ENCODE measurements at regions not wholly inside any gene's neighbourhood (a gene's known extent, or its start where the extent isn't known, plus 50 kb on each side); places are given as distances from the start of the nearest gene placed in this dataset.
"Not testable (repeated sequence)": the region's sequence is repeated elsewhere in the genome, so short reads cannot be mapped to it uniquely, and the experiment has no call there.

DNA sequence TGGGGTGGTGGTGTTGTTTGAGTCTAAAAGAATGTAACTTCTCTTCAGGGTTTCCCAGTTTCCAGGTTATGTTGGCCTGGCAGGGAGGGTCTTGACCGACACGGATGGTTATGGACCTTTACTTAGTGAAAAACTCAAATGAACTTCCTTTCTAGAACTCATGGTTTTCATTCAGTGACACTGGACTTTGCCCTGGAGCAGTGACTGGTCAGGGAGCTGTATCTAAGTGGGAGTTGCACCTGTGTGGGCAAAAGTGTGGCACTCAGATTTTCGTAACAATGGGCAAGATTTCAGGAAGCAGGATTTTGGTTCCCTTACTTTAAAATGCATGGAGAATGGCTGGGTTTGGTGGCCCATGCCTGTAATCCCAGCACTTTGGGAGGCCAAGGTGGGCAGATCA is 68.5 kb upstream of the FAM72C start:
- H2BK15ac ChIP-seq (ENCODE audit: low read depth, low read length); H2BK12ac ChIP-seq (ENCODE audit: insufficient read length, low read depth, low read length); H4K5ac ChIP-seq (ENCODE audit: insufficient read length, low read depth, low read length); H3K56ac ChIP-seq (ENCODE audit: insufficient read length, low read depth, low read length); H4K8ac ChIP-seq (replicated peaks; ENCODE audit: insufficient read length, low read depth, low read length); H3K79me1 ChIP-seq (ENCODE audit: insufficient read depth, low read depth, low read length, poor library complexity, severe bottlenecking); H3K14ac ChIP-seq (ENCODE audit: insufficient read depth, low read length); H3K79me2 ChIP-seq (ENCODE audit: insufficient read depth, low read length); H3K4me1 ChIP-seq (ENCODE audit: insufficient read depth, low read length); H3K9ac ChIP-seq (ENCODE audit: extremely low read depth, insufficient read length, low read length); H3K23me2 ChIP-seq (ENCODE audit: insufficient read length, low read depth, low read length, poor library complexity, severe bottlenecking); H2BK5ac ChIP-seq (ENCODE audit: insufficient read length, low read length); H3K18ac ChIP-seq (ENCODE audit: insufficient read length, low read depth, low read length); H2AFZ ChIP-seq (ENCODE audit: low read length); H4K91ac ChIP-seq (ENCODE audit: insufficient read length, low read depth, low read length); H3K4ac ChIP-seq (ENCODE audit: low read depth, low read length); H3K4me1 Mint-ChIP-seq; H3K27ac Mint-ChIP-seq; H3K4me2 ChIP-seq (ENCODE audit: insufficient read depth, insufficient read length, low read length); H3K23ac ChIP-seq (ENCODE audit: insufficient read length, low read depth, low read length); H3K36me3 Mint-ChIP-seq (ENCODE audit: insufficient read depth in 1 of 3, low read depth in 3 of 3); H3K27me3 ChIP-seq (ENCODE audit: insufficient read depth, low read length); DNase-seq; H4K20me1 ChIP-seq (ENCODE audit: control insufficient read depth, insufficient read depth, insufficient read length); H3K9me3 Mint-ChIP-seq; H2BK20ac ChIP-seq (ENCODE audit: low read depth, low read length, poor library complexity, severe bottlenecking); H3K9me3 ChIP-seq (ENCODE audit: control insufficient read depth, low read depth, low read length); H3K27me3 Mint-ChIP-seq (ENCODE audit: low read depth); H3T11ph ChIP-seq (ENCODE audit: low read length); H3K4me3 Mint-ChIP-seq; H2BK120ac ChIP-seq (ENCODE audit: low read depth, low read length, poor library complexity, severe bottlenecking); H3K27ac ChIP-seq (ENCODE audit: insufficient read length, low read depth, low read length); H2AK5ac ChIP-seq (ENCODE audit: insufficient read length, low read length): not testable (repeated sequence)
- no CpG with 5 or more reads among the region's 3 CpGs for WGBS (ENCODE audit: extremely low coverage, insufficient read length, low lambda C conversion rate)

DNA sequence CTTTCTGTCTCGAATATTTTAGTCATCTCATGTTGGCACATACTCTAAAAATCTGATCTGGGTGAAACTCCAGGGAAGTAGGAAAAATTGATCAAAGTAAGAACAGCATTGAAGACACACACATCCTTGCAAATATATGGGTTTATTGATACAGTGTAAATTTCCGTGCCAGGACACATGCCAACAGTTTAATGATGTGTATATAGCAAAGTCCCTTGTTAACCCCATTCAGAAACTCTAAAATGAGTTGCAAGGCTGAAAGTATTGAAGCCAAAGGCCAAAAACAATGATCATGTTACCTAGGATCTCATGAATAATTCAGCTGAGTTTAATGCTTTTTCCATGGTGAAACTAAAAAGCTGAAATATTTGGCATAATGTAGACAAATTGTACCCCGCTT is 62.3 kb upstream of the FAM72C start:
- H3K4me3 Mint-ChIP-seq, result not testable (repeated sequence)
- whole genome bisulfite sequencing (ENCODE audit: extremely low coverage, insufficient read length, low lambda C conversion rate), result no CpG with 5 or more reads among the region's 3 CpGs

More for the DNA sequence above, 62.3 kb upstream of the FAM72C start:
- H2AK5ac ChIP-seq (ENCODE audit: insufficient read length, low read length); H3K9me3 ChIP-seq (ENCODE audit: control insufficient read depth, low read depth, low read length); H2BK20ac ChIP-seq (ENCODE audit: low read depth, low read length, poor library complexity, severe bottlenecking); H3K79me1 ChIP-seq (ENCODE audit: insufficient read depth, low read depth, low read length, poor library complexity, severe bottlenecking); H4K20me1 ChIP-seq (ENCODE audit: control insufficient read depth, insufficient read depth, insufficient read length); H3K4me1 ChIP-seq (ENCODE audit: insufficient read depth, low read length); H2BK12ac ChIP-seq (ENCODE audit: insufficient read length, low read depth, low read length); H3K14ac ChIP-seq (ENCODE audit: insufficient read depth, low read length); H2AFZ ChIP-seq (ENCODE audit: low read length); H3K4me1 Mint-ChIP-seq; H3K4ac ChIP-seq (ENCODE audit: low read depth, low read length); H2BK5ac ChIP-seq (ENCODE audit: insufficient read length, low read length); H3K27ac Mint-ChIP-seq; H3K4me2 ChIP-seq (ENCODE audit: insufficient read depth, insufficient read length, low read length); H3K27me3 ChIP-seq (ENCODE audit: insufficient read depth, low read length); H4K5ac ChIP-seq (ENCODE audit: insufficient read length, low read depth, low read length); H4K91ac ChIP-seq (ENCODE audit: insufficient read length, low read depth, low read length); H3K79me2 ChIP-seq (ENCODE audit: insufficient read depth, low read length); H3K23ac ChIP-seq (ENCODE audit: insufficient read length, low read depth, low read length); H3T11ph ChIP-seq (ENCODE audit: low read length); H4K8ac ChIP-seq (replicated peaks; ENCODE audit: insufficient read length, low read depth, low read length); H3K9ac ChIP-seq (ENCODE audit: extremely low read depth, insufficient read length, low read length); H2BK15ac ChIP-seq (ENCODE audit: low read depth, low read length); H3K27ac ChIP-seq (ENCODE audit: insufficient read length, low read depth, low read length); H3K56ac ChIP-seq (ENCODE audit: insufficient read length, low read depth, low read length); H3K18ac ChIP-seq (ENCODE audit: insufficient read length, low read depth, low read length); H2BK120ac ChIP-seq (ENCODE audit: low read depth, low read length, poor library complexity, severe bottlenecking); H3K36me3 Mint-ChIP-seq (ENCODE audit: insufficient read depth in 1 of 3, low read depth in 3 of 3); H3K27me3 Mint-ChIP-seq (ENCODE audit: low read depth); H3K23me2 ChIP-seq (ENCODE audit: insufficient read length, low read depth, low read length, poor library complexity, severe bottlenecking); H3K9me3 Mint-ChIP-seq; DNase-seq: not testable (repeated sequence)

Data from H9 (cell line).